Progenitor cell of endocrine pancreas (in vitro differentiated cells): ENCODE measurements at regions not wholly inside any gene's neighbourhood (a gene's known extent, or its start where the extent isn't known, plus 50 kb on each side); places are given as distances from the start of the nearest gene placed in this dataset.
A peak's percentile ranks its signal among the peaks of the same experiment; 100 is the strongest.
"Not testable (repeated sequence)": the region's sequence is repeated elsewhere in the genome, so short reads cannot be mapped to it uniquely, and the experiment has no call there.

Experiments used
- DNase-seq: peaks from one replicate; pipeline ENCODE4 v3.0.0; 2021; ENCODE audit warnings: low spot score; ENCODE audit not compliant: unreplicated experiment
- H3K27ac Mint-ChIP-seq: 2 replicates; pipeline ENCODE4 v1.8.0; 2021; ENCODE audit warnings: mild to moderate bottlenecking, moderate library complexity, mixed read lengths
- H3K27me3 Mint-ChIP-seq: 2 replicates; pipeline ENCODE4 v1.8.0; 2021; ENCODE audit warnings: mixed read lengths
- H3K36me3 Mint-ChIP-seq: 2 replicates; pipeline ENCODE4 v1.8.0; 2022; ENCODE audit warnings: mixed read lengths; ENCODE audit not compliant: insufficient read depth
- H3K4me1 Mint-ChIP-seq: 2 replicates; pipeline ENCODE4 v1.8.0; 2021; ENCODE audit warnings: low read depth, mixed read lengths
- H3K4me3 Mint-ChIP-seq: 2 replicates; pipeline ENCODE4 v1.8.0; 2021; ENCODE audit warnings: low read depth, mild to moderate bottlenecking, moderate library complexity, mixed read lengths
- H3K9me3 Mint-ChIP-seq: 2 replicates; pipeline ENCODE4 v1.8.0; 2021; ENCODE audit warnings: low read depth, mixed read lengths
- CTCF ChIP-seq: fragments of 200-600 bp; sonication (generic); IDR thresholded peaks from one replicate; pipeline ENCODE4 v1.5.0; 2021; ENCODE audit warnings: antibody characterized with exemption, mild to moderate bottlenecking; ENCODE audit not compliant: unreplicated experiment

GRCh38 chr4:123024710-123025109 is 102.3 kb upstream of the NUDT6 start:
- Mint-ChIP-seq H3K9me3 (no peaks in the 10 kb centered on the region), H3K4me1 (peaks cover 8% of the 10 kb centered on the region), H3K36me3 (peaks cover 14% of the 10 kb centered on the region), H3K27ac (no peak overlapping the region), H3K27me3 (no peaks in the 10 kb centered on the region), H3K4me3 (no peak overlapping the region)
- TF ChIP-seq CTCF, result no peak
- DNase-seq, result no peak

GRCh38 chr4:123025398-123025797 is 103.0 kb upstream of the NUDT6 start:
- DNase-seq, result no peak
- H3K27me3 Mint-ChIP-seq, result no peaks in the 10 kb centered on the region
- no peak for TF ChIP-seq CTCF
- H3K27ac Mint-ChIP-seq, result no peak overlapping the region
- peaks cover 8% of the 10 kb centered on the region for H3K4me1 Mint-ChIP-seq
- no peak overlapping the region for H3K4me3 Mint-ChIP-seq
- no peaks in the 10 kb centered on the region for H3K9me3 Mint-ChIP-seq
- peaks cover 14% of the 10 kb centered on the region for H3K36me3 Mint-ChIP-seq

- H3K4me1 Mint-ChIP-seq, H3K27me3 Mint-ChIP-seq, H3K4me3 Mint-ChIP-seq, DNase-seq, H3K9me3 Mint-ChIP-seq: not testable (repeated sequence)
- Mint-ChIP-seq H3K27ac (peak overlapping the region; percentile 4), H3K36me3 (peaks cover 14% of the 10 kb centered on the region)
Measured at GRCh38 chr4:123026015-123026414, 103.6 kb upstream of the NUDT6 start.

GRCh38 chr4:123031664-123032063 is 109.3 kb upstream of the NUDT6 start:
- peak overlapping the region; percentile 0 for H3K27ac Mint-ChIP-seq
- no peak overlapping the region for H3K4me3 Mint-ChIP-seq
- no peak for DNase-seq
- no peaks in the 10 kb centered on the region for H3K27me3 Mint-ChIP-seq
- no peaks in the 10 kb centered on the region for H3K9me3 Mint-ChIP-seq
- H3K4me1 Mint-ChIP-seq, result peaks cover 8% of the 10 kb centered on the region
- peaks cover 7% of the 10 kb centered on the region for H3K36me3 Mint-ChIP-seq
- TF ChIP-seq CTCF, result no peak

GRCh38 chr4:123034023-123034422 is 111.6 kb upstream of the NUDT6 start:
- no peak overlapping the region for H3K27ac Mint-ChIP-seq
- H3K4me1 Mint-ChIP-seq, result no peaks in the 10 kb centered on the region
- H3K36me3 Mint-ChIP-seq, result peaks cover 2% of the 10 kb centered on the region
- H3K4me3 Mint-ChIP-seq, result no peak overlapping the region
- no peaks in the 10 kb centered on the region for H3K9me3 Mint-ChIP-seq
- H3K27me3 Mint-ChIP-seq, result no peaks in the 10 kb centered on the region
- TF ChIP-seq CTCF, result no peak
- no peak for DNase-seq

- DNase-seq, result no peak
- Mint-ChIP-seq H3K27ac (no peak overlapping the region), H3K36me3 (no peaks in the 10 kb centered on the region), H3K27me3 (no peaks in the 10 kb centered on the region), H3K4me3 (no peak overlapping the region), H3K4me1 (no peaks in the 10 kb centered on the region), H3K9me3 (no peaks in the 10 kb centered on the region)
- TF ChIP-seq CTCF, result no peak
Measured at GRCh38 chr4:123035239-123035638, 112.8 kb upstream of the NUDT6 start.
